ENCODE measurements at regions not wholly inside any gene's neighbourhood (a gene's known extent, or its start where the extent isn't known, plus 50 kb on each side); places are given as distances from the start of the nearest gene placed in this dataset.
"Not testable (repeated sequence)": the region's sequence is repeated elsewhere in the genome, so short reads cannot be mapped to it uniquely, and the experiment has no call there.

DNA sequence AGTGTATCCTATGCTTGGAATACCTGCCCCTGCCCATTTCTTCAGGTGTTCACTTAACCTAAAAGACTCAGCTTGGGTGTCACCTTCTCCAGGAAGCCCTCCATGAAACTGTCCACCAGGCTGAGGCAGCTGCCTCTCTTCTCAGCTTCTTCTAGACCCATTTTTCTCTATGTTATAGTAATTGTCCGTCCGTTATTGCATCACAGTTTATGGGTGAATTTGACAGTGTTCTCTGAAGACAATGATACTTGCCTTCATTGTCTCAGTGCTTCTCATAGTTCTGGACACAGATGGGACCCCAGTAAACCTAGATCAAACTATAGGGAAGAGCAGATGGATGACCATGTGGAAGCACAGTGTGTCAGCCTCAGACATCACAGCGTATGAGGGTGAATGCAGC is 238.0 kb upstream of the MOCS1 start:
- DNase-seq = no peak
- in situ Hi-C loops (cut with HindIII; ENCODE audit: low pct_ligation_motif_present, low pct_unique_long_range_greater_than_20kb, low sequenced_read_pairs) = no loop called here

DNA sequence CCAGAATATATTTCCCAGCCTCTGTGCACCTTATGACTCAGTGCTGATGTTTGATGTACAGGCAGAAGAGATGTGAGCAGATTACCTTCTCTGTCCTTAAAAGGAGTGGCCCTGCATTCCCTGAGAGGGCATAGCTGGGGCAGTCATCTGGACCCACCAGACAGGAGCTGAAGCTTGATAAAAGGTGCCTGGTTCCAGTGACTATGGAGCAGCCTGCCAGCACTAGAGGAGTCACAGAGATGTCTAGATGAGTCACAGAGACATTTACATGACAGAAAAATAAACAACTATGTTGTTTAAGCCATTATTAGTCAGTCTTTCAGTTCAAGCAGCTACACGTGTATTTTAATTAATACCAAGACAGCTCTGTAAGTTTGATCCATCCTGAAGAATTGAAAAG is 237.1 kb upstream of the MOCS1 start:
- in situ Hi-C loops (cut with HindIII; ENCODE audit: low pct_ligation_motif_present, low pct_unique_long_range_greater_than_20kb, low sequenced_read_pairs) = no loop called here
- DNase-seq = no peak

DNA sequence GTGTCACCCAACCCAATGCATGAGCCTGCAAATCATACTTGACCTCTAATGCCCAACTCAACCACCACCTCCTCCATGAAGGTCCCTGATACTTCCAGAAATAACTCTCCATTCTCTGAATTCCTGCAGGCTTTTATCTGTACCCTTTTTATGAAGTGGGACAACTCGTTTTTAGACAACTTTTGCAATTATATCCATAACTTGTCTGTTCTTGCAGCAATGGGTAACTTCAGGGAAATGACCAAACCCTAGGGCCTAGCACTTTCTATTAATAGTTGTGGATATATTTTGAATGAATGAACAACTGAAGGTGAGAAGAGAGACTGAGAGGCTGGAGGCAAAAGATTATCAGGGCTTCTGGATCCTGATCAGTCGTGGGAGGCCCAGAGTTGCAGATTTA is 236.6 kb upstream of the MOCS1 start:
- in situ Hi-C loops (cut with HindIII; ENCODE audit: low pct_ligation_motif_present, low pct_unique_long_range_greater_than_20kb, low sequenced_read_pairs) = no loop called here
- DNase-seq = no peak

DNA sequence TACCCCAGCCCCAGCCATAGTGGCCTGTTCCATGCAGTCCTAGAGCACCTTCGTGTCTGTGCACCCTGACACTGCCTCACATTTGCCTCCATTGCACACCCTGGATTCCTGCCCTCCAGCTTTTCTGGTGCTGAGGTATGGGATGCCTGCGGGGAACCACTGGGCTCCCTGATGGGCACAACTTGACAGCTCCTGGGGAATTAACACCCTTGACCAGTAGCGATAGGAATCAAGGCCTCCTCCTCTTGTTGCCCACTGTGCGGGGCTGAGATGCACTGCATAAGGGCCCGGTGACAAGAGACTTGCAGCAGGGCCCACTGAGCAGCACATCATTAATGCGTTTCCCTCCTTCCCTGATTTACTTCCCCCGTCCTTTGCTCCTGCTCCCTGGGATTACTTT is 235.6 kb upstream of the MOCS1 start:
- no peak for DNase-seq
- in situ Hi-C loops (cut with HindIII; ENCODE audit: low pct_ligation_motif_present, low pct_unique_long_range_greater_than_20kb, low sequenced_read_pairs) = no loop called here

GRCh38 chr6:40166963-40167362 is 232.7 kb upstream of the MOCS1 start:
- in situ Hi-C loops (cut with HindIII; ENCODE audit: low pct_ligation_motif_present, low pct_unique_long_range_greater_than_20kb, low sequenced_read_pairs) = no loop called here
- no peak for DNase-seq

- in situ Hi-C loops (cut with HindIII; ENCODE audit: low pct_ligation_motif_present, low pct_unique_long_range_greater_than_20kb, low sequenced_read_pairs) = no loop called here
- no peak for DNase-seq
Observed at GRCh38 chr6:40165036-40165709, 230.9 kb upstream of the MOCS1 start.

GRCh38 chr6:40164345-40164755 is 230.1 kb upstream of the MOCS1 start:
- in situ Hi-C loops (cut with HindIII; ENCODE audit: low pct_ligation_motif_present, low pct_unique_long_range_greater_than_20kb, low sequenced_read_pairs) = no loop called here
- no peak for DNase-seq

DNA sequence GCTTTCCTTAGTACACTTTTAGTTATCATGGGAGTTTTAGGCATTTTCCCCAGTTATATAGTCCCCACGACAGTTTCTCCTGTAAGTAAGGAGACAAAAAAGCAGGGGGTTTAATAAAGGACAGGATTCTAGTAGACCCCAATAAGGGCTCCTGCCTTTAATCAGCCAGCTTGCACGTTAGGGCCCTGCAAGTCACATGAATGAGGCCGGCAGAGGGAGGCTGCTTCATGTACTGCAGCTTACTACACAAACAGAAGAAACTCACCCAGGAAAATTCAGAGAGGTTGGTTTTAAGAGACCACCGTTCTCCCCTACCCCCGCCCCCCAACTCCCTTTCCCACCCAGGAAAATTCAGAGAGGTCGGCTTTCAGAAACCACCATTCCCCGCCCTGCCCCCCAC is 229.7 kb upstream of the MOCS1 start:
- in situ Hi-C loops (cut with HindIII; ENCODE audit: low pct_ligation_motif_present, low pct_unique_long_range_greater_than_20kb, low sequenced_read_pairs) = no loop called here
- DNase-seq = no peak

- in situ Hi-C loops (cut with HindIII; ENCODE audit: low pct_ligation_motif_present, low pct_unique_long_range_greater_than_20kb, low sequenced_read_pairs) = no loop called here
- no peak for DNase-seq
Observed at GRCh38 chr6:40162074-40162473, 227.8 kb upstream of the MOCS1 start.

- in situ Hi-C loops (cut with HindIII; ENCODE audit: low pct_ligation_motif_present, low pct_unique_long_range_greater_than_20kb, low sequenced_read_pairs) = no loop called here
- DNase-seq = peak; percentile 41
Observed at GRCh38 chr6:40160826-40161225, 226.6 kb upstream of the MOCS1 start.

DNA sequence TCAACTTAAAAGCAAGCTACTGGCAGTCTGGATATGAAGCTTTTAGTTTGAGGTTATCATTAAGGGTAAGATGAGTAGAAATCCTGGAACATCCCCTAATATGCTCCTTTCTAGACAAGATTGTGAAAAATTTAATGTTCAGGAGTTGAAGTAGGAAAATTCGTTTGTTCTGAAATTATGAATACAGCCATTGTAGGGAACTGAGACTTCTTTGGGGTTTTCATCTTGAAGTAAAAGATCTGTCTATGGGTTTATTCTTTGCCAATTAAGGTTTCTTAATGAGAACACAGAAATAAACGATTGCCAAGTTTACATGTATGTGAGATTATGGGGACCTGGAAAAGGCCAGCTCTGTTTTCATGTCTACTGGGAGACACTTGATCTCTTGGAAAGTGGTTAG is 225.6 kb upstream of the MOCS1 start:
- in situ Hi-C loops (cut with HindIII; ENCODE audit: low pct_ligation_motif_present, low pct_unique_long_range_greater_than_20kb, low sequenced_read_pairs) = no loop called here
- no peak for DNase-seq

GRCh38 chr6:40152701-40153436 is 218.6 kb upstream of the MOCS1 start:
- DNase-seq = no peak
- in situ Hi-C loops (cut with HindIII; ENCODE audit: low pct_ligation_motif_present, low pct_unique_long_range_greater_than_20kb, low sequenced_read_pairs) = no loop called here

DNA sequence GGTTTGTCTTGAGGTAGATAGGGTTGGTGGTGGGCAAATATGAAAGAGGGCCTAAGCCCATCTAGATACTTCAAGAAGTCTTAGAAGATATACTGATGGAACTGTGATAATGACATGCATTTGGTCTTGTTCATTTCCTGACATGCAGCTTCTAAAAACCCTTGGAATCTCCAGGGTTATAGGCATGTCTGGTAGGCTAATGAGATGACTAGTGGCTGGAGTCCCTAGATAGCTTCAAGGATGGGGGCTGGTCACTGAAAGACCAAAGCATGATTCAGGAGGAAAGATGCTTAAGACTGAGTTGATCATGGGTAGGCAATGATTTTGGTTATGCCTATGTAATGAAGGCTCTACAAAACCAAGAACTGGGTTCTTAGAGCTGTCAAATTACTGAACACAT is 217.9 kb upstream of the MOCS1 start:
- in situ Hi-C loops (cut with HindIII; ENCODE audit: low pct_ligation_motif_present, low pct_unique_long_range_greater_than_20kb, low sequenced_read_pairs) = no loop called here
- DNase-seq = no peak

DNA sequence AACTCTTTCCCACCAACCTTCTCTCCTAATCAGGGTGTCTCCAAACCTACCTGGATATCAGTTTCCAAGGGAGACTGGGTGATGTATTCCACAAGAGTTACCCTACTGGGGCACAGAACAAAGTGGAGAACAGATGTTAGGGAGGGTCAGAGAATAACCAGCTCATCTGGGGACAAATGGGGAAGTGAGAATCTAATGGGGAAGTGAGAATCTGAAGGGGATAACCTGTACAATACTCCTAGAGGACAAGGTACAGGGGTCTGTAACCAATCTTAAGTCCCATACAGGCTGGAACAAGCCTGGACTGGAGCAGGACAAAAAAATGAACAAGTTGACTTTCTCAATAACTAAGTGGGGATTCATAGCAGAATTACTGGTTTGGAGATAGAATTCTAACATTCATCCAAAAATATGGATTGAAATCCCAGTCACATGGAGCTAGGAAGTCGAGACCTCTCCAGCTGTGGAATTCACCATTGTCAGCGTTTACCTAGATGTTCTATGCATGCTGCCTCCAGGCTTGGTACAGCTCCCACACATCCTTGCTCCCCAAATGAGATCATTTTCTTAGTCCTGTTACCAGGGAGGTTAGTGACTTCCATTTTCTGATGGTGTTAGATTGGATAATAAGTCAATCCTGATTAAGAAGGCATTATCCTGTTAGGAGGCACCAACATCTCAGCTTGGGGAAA is 214.8 kb upstream of the MOCS1 start:
- in situ Hi-C loops (cut with HindIII; ENCODE audit: low pct_ligation_motif_present, low pct_unique_long_range_greater_than_20kb, low sequenced_read_pairs) = no loop called here
- no peak for DNase-seq

DNA sequence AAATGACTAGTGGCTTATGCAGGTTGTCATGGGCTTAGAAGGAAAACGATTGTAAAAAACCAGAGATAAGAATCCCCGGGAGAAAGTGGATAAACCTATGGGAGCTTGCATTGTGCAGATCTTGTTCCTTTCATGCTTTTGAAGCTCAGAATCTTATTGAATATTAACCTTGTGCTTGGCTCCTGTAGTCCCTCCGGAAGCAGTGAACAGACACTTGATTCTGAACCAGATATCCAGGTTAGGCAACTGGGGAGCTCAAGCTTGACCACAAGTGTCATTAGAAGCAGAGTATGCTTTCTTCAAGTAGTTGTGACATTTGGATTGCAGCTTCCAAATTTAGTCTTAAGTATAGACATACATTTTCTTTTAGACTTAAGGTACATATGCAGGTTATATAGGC is 212.6 kb upstream of the MOCS1 start:
- in situ Hi-C loops (cut with HindIII; ENCODE audit: low pct_ligation_motif_present, low pct_unique_long_range_greater_than_20kb, low sequenced_read_pairs) = no loop called here
- DNase-seq = no peak

DNA sequence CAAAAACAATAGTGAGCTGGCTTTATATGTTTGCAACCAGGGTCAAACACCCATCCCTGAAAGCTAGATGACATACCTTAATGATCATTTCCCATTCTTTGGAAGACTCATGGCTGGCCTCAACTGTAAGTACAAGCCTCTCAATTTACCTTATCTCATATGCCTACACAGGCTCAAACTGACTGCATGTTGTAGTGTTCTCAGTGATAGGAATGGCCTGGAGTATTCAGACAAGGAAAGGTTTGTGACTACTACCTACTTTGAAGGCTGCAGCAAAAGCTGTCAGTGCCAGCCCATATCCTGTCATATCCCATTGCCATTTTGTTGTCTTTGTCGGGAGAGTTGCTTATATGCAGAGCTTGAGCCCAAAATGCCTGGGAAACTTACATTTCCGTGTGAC is 205.2 kb upstream of the MOCS1 start:
- in situ Hi-C loops (cut with HindIII; ENCODE audit: low pct_ligation_motif_present, low pct_unique_long_range_greater_than_20kb, low sequenced_read_pairs) = no loop called here
- DNase-seq = no peak

- in situ Hi-C loops (cut with HindIII; ENCODE audit: low pct_ligation_motif_present, low pct_unique_long_range_greater_than_20kb, low sequenced_read_pairs) = no loop called here
- no peak for DNase-seq
Observed at GRCh38 chr6:40138273-40138720, 204.0 kb upstream of the MOCS1 start.

DNA sequence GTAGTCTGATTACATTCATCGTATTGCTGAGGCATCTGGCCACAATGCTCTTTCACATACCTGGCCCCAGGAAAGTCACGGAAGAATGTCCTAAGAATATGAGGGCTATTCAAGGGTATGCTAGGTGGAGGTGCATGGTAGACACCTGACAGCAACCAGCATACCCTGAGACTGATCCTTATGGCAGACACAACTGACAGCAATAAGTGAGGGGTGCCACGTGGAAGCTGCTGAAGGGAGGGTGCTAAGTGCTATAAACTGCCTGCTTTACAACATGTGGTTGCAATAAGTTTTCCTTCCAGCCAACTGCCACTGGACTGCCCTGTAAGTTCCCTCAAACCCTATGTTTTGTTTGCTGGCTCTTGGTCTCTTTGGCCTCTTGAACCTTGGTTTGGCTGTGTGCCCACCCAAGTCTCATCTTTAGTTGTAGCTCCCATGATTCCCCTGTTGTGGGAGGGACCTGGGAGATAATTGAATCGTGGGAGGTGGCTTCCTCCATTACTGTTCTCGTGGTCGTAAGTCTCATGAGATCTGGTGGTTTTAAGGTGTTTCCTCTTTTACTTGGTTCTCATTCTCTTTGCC is 201.3 kb upstream of the MOCS1 start:
- in situ Hi-C loops (cut with HindIII; ENCODE audit: low pct_ligation_motif_present, low pct_unique_long_range_greater_than_20kb, low sequenced_read_pairs) = no loop called here
- DNase-seq = no peak

GRCh38 chr6:40133981-40134380 is 199.7 kb upstream of the MOCS1 start:
- in situ Hi-C loops (cut with HindIII; ENCODE audit: low pct_ligation_motif_present, low pct_unique_long_range_greater_than_20kb, low sequenced_read_pairs); DNase-seq: not testable (repeated sequence)
